ENCODE measurements at regions not wholly inside any gene's neighbourhood (a gene's known extent, or its start where the extent isn't known, plus 50 kb on each side); places are given as distances from the start of the nearest gene placed in this dataset.

DNA sequence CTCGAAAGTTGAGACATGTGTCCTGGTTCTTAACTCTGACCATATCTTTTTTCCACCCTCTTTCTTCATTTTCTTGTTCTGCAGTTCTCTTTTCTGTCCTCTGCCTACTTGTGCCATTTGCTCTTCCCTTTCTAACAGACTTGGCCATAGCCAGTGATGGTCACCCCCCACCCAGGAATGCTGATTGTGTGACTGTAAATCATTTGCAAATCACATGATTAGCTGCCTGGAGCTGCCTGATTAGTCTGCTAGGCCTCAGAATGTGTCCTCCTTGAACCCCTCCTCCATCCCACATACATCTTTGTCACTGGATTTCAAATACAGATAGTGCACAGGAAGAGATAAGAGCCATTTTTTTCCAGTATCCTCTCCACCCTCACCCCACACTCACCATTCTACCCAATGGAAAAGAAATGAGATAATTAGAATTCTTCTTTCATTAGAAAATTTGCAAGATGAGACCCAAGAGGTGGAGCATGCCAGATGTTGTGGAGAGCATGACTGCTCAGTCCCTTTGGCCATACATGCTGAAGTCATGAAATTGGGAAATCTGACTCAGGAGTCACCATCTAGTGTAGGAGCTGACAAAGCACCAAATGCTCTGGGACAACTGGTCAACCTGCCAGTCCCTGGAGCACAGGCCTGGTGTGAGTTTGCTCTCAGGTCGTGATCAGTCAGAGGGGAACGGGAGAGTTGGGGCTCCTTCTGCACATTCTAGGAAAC, 538.2 kb downstream of the CCDC171 start:
- TF ChIP-seq, protein P1, sequence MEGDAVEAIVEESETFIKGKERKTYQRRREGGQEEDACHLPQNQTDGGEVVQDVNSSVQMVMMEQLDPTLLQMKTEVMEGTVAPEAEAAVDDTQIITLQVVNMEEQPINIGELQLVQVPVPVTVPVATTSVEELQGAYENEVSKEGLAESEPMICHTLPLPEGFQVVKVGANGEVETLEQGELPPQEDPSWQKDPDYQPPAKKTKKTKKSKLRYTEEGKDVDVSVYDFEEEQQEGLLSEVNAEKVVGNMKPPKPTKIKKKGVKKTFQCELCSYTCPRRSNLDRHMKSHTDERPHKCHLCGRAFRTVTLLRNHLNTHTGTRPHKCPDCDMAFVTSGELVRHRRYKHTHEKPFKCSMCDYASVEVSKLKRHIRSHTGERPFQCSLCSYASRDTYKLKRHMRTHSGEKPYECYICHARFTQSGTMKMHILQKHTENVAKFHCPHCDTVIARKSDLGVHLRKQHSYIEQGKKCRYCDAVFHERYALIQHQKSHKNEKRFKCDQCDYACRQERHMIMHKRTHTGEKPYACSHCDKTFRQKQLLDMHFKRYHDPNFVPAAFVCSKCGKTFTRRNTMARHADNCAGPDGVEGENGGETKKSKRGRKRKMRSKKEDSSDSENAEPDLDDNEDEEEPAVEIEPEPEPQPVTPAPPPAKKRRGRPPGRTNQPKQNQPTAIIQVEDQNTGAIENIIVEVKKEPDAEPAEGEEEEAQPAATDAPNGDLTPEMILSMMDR (IDR thresholded peaks at IDR 0.05 in 2 of 3, conservative IDR thresholded peaks at IDR 0.05 in 1 of 3; ENCODE audit: insufficient read depth in 2 of 3, low read depth in 1 of 3, low read length in 3 of 3), result no peak
- TF ChIP-seq JUN (IDR thresholded peaks at IDR 0.05; ENCODE audit: borderline replicate concordance, low read depth, low read length) (no peak), JUN (CRISPR knock-in tag; IDR thresholded peaks at IDR 0.05; ENCODE audit: borderline replicate concordance) (no peak), NFATC3 (IDR thresholded peaks at IDR 0.05) (no peak), SREBF1 (IDR thresholded peaks at IDR 0.05; ENCODE audit: borderline replicate concordance, low read depth, low read length) (no peak)
- TF ChIP-seq, protein P2, sequence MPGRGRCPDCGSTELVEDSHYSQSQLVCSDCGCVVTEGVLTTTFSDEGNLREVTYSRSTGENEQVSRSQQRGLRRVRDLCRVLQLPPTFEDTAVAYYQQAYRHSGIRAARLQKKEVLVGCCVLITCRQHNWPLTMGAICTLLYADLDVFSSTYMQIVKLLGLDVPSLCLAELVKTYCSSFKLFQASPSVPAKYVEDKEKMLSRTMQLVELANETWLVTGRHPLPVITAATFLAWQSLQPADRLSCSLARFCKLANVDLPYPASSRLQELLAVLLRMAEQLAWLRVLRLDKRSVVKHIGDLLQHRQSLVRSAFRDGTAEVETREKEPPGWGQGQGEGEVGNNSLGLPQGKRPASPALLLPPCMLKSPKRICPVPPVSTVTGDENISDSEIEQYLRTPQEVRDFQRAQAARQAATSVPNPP (IDR thresholded peaks at IDR 0.05; ENCODE audit: borderline replicate concordance, insufficient read depth, insufficient read length), result no peak
- TF ChIP-seq, protein P3, sequence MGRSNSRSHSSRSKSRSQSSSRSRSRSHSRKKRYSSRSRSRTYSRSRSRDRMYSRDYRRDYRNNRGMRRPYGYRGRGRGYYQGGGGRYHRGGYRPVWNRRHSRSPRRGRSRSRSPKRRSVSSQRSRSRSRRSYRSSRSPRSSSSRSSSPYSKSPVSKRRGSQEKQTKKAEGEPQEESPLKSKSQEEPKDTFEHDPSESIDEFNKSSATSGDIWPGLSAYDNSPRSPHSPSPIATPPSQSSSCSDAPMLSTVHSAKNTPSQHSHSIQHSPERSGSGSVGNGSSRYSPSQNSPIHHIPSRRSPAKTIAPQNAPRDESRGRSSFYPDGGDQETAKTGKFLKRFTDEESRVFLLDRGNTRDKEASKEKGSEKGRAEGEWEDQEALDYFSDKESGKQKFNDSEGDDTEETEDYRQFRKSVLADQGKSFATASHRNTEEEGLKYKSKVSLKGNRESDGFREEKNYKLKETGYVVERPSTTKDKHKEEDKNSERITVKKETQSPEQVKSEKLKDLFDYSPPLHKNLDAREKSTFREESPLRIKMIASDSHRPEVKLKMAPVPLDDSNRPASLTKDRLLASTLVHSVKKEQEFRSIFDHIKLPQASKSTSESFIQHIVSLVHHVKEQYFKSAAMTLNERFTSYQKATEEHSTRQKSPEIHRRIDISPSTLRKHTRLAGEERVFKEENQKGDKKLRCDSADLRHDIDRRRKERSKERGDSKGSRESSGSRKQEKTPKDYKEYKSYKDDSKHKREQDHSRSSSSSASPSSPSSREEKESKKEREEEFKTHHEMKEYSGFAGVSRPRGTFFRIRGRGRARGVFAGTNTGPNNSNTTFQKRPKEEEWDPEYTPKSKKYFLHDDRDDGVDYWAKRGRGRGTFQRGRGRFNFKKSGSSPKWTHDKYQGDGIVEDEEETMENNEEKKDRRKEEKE (IDR thresholded peaks at IDR 0.05; ENCODE audit: borderline replicate concordance in 1 of 2, control insufficient read depth in 1 of 2, low read depth in 2 of 2, low read length in 1 of 2), result no peak
- TF ChIP-seq, protein P4, sequence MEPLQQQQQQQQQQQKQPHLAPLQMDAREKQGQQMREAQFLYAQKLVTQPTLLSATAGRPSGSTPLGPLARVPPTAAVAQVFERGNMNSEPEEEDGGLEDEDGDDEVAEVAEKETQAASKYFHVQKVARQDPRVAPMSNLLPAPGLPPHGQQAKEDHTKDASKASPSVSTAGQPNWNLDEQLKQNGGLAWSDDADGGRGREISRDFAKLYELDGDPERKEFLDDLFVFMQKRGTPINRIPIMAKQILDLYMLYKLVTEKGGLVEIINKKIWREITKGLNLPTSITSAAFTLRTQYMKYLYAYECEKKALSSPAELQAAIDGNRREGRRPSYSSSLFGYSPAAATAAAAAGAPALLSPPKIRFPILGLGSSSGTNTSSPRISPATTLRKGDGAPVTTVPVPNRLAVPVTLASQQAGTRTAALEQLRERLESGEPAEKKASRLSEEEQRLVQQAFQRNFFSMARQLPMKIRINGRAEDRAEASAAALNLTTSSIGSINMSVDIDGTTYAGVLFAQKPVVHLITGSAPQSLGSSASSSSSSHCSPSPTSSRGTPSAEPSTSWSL (CRISPR knock-in tag; IDR thresholded peaks at IDR 0.05; ENCODE audit: borderline replicate concordance), result no peak

All from K562 (cell line).